B cell (primary cell): ENCODE measurements at regions not wholly inside any gene's neighbourhood (a gene's known extent, or its start where the extent isn't known, plus 50 kb on each side); places are given as distances from the start of the nearest gene placed in this dataset.

Experiments used
- ATAC-seq: fragments of 200-7000 bp; cut with Tn5 transposase; one replicate; pipeline ENCODE4 v1.10.0; 2021; ENCODE audit warnings: low read depth, mild to moderate bottlenecking, moderate number of reproducible peaks, moderate library complexity
- CTCF ChIA-PET: fragments of 350-600 bp; sonication (Branson Sonifier 250); formaldehyde crosslinking; loops from one replicate; lab custom pipeline; 2021; ENCODE audit warnings: antibody characterized with exemption, inconsistent platforms; lab: Charles Lee
- POLR2A ChIA-PET: fragments of 350-600 bp; sonication (Branson Sonifier 250); formaldehyde crosslinking; loops from one replicate; lab custom pipeline; 2021; ENCODE audit warnings: antibody characterized with exemption; lab: Charles Lee
- DNase-seq: peaks from one replicate; pipeline ENCODE4 v3.0.0; 2013
- H2AFZ ChIP-seq: 2 replicates; pipeline ENCODE4 v1.6.1; 2012; ENCODE audit warnings: mild to moderate bottlenecking, low read depth, low read length; ENCODE audit not compliant: insufficient read depth, poor library complexity, severe bottlenecking
- H3K27ac ChIP-seq, 2 donors: 1 replicate in 1 of 2; 2 replicates in 1 of 2; pipeline ENCODE4 v1.5.1; 2012 to 2013; ENCODE audit warnings: low read length in 2 of 2, mild to moderate bottlenecking in 2 of 2, moderate library complexity in 1 of 2
- H3K27me3 ChIP-seq, 4 experiments: fragments of 200-600 bp in 1 of 4; sonication (generic) in 1 of 4; replicated peaks in 1 of 4; 1 replicate in 2 of 4; 2 replicates in 2 of 4; pipeline versions ENCODE4 v1.6.1 to v1.7.0; 2013 to 2016; ENCODE audit warnings: low read length in 3 of 4, mild to moderate bottlenecking in 2 of 4, mixed read lengths in 1 of 4, moderate library complexity in 1 of 4; ENCODE audit not compliant: insufficient read depth in 4 of 4, control insufficient read depth in 3 of 4; ENCODE audit errors: control extremely low read depth in 1 of 4
- H3K36me3 ChIP-seq, 2 experiments: replicated peaks in 1 of 2; 1 replicate in 1 of 2; 2 replicates in 1 of 2; pipeline versions ENCODE4 v1.6.1 to v1.7.1; 2013; ENCODE audit warnings: low read length in 1 of 2; ENCODE audit not compliant: insufficient read depth in 2 of 2, control insufficient read depth in 1 of 2; ENCODE audit errors: control extremely low read depth in 1 of 2, extremely low read depth in 1 of 2
- H3K4me1 ChIP-seq, 2 donors: fragments of 200-600 bp in 1 of 2; sonication (generic) in 1 of 2; 1 replicate in 1 of 2; 2 replicates in 1 of 2; pipeline versions ENCODE4 v1.5.1 to v1.6.1; 2013 to 2017; ENCODE audit warnings: low read length in 2 of 2; ENCODE audit not compliant: control insufficient read depth in 2 of 2, insufficient read depth in 2 of 2
- H3K4me2 ChIP-seq: replicated peaks from 2 replicates; pipeline ENCODE3; 2012; ENCODE audit warnings: mild to moderate bottlenecking, low read depth, low read length; ENCODE audit not compliant: poor library complexity, severe bottlenecking
- H3K4me3 ChIP-seq, 5 experiments: fragments of 200-600 bp in 1 of 5; sonication (generic) in 1 of 5; 1 replicate in 3 of 5; 2 replicates in 2 of 5; pipeline versions ENCODE4 v1.5.1 to v1.7.0; 2011 to 2016; ENCODE audit warnings: low read length in 4 of 5, mild to moderate bottlenecking in 4 of 5, low read depth in 2 of 5, control low read depth in 1 of 5, moderate library complexity in 1 of 5; ENCODE audit not compliant: insufficient read depth in 1 of 5; ENCODE audit errors: control extremely low read depth in 1 of 5, extremely low read depth in 1 of 5
- H3K79me2 ChIP-seq: fragments of 200-600 bp; sonication (generic); one replicate; pipeline ENCODE4 v1.6.0; 2016; ENCODE audit warnings: low read length; ENCODE audit not compliant: control insufficient read depth, insufficient read depth
- H3K9ac ChIP-seq: fragments of 200-600 bp; sonication (generic); 2 replicates; pipeline ENCODE4 v1.6.1; 2017; ENCODE audit warnings: mild to moderate bottlenecking, low read length, moderate library complexity
- H3K9me3 ChIP-seq, 3 donors: one replicate each; pipeline versions ENCODE4 v1.6.1 to v1.7.1; 2013; ENCODE audit warnings: low read length in 2 of 3; ENCODE audit not compliant: control insufficient read depth in 2 of 3, insufficient read depth in 1 of 3; ENCODE audit errors: control extremely low read depth in 1 of 3
- H4K20me1 ChIP-seq: 2 replicates; pipeline ENCODE4 v1.6.0; 2012; ENCODE audit warnings: mild to moderate bottlenecking, low read length; ENCODE audit not compliant: insufficient read depth, control insufficient read depth, poor library complexity, severe bottlenecking
- H3K27ac Mint-ChIP-seq: one replicate; pipeline ENCODE4 v1.8.0; 2021; ENCODE audit warnings: mixed read lengths
- H3K27me3 Mint-ChIP-seq: one replicate; pipeline ENCODE4 v1.8.0; 2021; ENCODE audit warnings: mixed read lengths
- H3K4me1 Mint-ChIP-seq: one replicate; pipeline ENCODE4 v1.8.0; 2021; ENCODE audit warnings: mixed read lengths
- H3K4me3 Mint-ChIP-seq: one replicate; pipeline ENCODE4 v1.8.0; 2021; ENCODE audit warnings: mixed read lengths
- H3K9me3 Mint-ChIP-seq: one replicate; pipeline ENCODE4 v1.8.0; 2022; ENCODE audit warnings: mixed read lengths; ENCODE audit not compliant: insufficient read depth
- CTCF ChIP-seq: fragments of 200-600 bp; IDR thresholded peaks from one replicate; pipeline ENCODE4 v1.8.0; 2022; ENCODE audit warnings: antibody characterized with exemption, mild to moderate bottlenecking
- EZH2 ChIP-seq: IDR thresholded peaks from 2 replicates; pipeline ENCODE4 v1.6.1; 2012; ENCODE audit warnings: borderline replicate concordance, low read depth, mild to moderate bottlenecking, moderate library complexity, low read length; ENCODE audit not compliant: insufficient read depth, poor library complexity, severe bottlenecking
- WGBS: methylation state at CpG from one replicate; pipeline ENCODE4 v1.1.5; 2013; ENCODE audit warnings: missing lambda C conversion rate; ENCODE audit not compliant: insufficient coverage; 5-methylcytosine and 5-hydroxymethylcytosine counted together
- intact Hi-C: fragments of 100-400 bp; cut with micrococcal nuclease; formaldehyde crosslinking; loops from one replicate; pipeline ENCODE4 v1.10.0; 2022

GRCh38 chr2:83464444-83464843 lies 994.6 kb downstream of the SUCLG1 start:
- Histone ChIP-seq H3K4me3 (no peak overlapping the region), H4K20me1 (no peaks in the 10 kb centered on the region), H3K36me3 (no peaks in the 10 kb centered on the region), H3K79me2 (no peaks in the 10 kb centered on the region), H3K4me2 (no peak overlapping the region), H3K4me1 (no peaks in the 10 kb centered on the region), H3K9me3 (no peaks in the 10 kb centered on the region), H3K27me3 (no peaks in the 10 kb centered on the region), H3K27ac (no peak overlapping the region), H3K9ac (no peak overlapping the region), H2AFZ (no peak overlapping the region)
- no peaks in the 10 kb centered on the region for H3K4me1 Mint-ChIP-seq
- H3K9me3 Mint-ChIP-seq, result peaks cover 4% of the 10 kb centered on the region
- H3K27ac Mint-ChIP-seq, result no peak overlapping the region
- ChIA-PET CTCF (no interaction called here), POLR2A (no interaction called here)
- TF ChIP-seq CTCF (no peak), EZH2 (no peak)
- H3K27me3 Mint-ChIP-seq, result no peaks in the 10 kb centered on the region
- intact Hi-C loops, result no loop called here
- no CpG with 5 or more reads among the region's 1 CpG for WGBS
- DNase-seq, result no peak
- no peak for ATAC-seq
- H3K4me3 Mint-ChIP-seq, result no peak overlapping the region

GRCh38 chr2:83462881-83463280 lies 996.2 kb downstream of the SUCLG1 start:
- Histone ChIP-seq H3K9me3 (no peaks in the 10 kb centered on the region), H3K36me3 (no peaks in the 10 kb centered on the region), H3K4me2 (no peak overlapping the region), H3K4me3 (no peak overlapping the region), H3K9ac (no peak overlapping the region), H4K20me1 (no peaks in the 10 kb centered on the region), H3K27me3 (no peaks in the 10 kb centered on the region), H3K4me1 (no peaks in the 10 kb centered on the region), H3K79me2 (no peaks in the 10 kb centered on the region), H2AFZ (no peak overlapping the region), H3K27ac (no peak overlapping the region)
- POLR2A ChIA-PET, result no interaction called here
- Mint-ChIP-seq H3K4me1 (no peaks in the 10 kb centered on the region), H3K4me3 (no peak overlapping the region), H3K27me3 (no peaks in the 10 kb centered on the region), H3K27ac (no peak overlapping the region), H3K9me3 (peaks cover 4% of the 10 kb centered on the region)
- CTCF ChIA-PET, result no interaction called here
- no peak for ATAC-seq
- intact Hi-C loops, result no loop called here
- TF ChIP-seq EZH2 (no peak), CTCF (no peak)
- no peak for DNase-seq
